ENCODE measurements at regions not wholly inside any gene's neighbourhood (a gene's known extent, or its start where the extent isn't known, plus 50 kb on each side); places are given as distances from the start of the nearest gene placed in this dataset.
A peak's percentile ranks its signal among the peaks of the same experiment; 100 is the strongest.

GRCh38 chr10:110398419-110399105, 93.8 kb upstream of the SMNDC1 start:
- peak overlapping the region; percentile 36 for H3K27ac ChIP-seq (replicated peaks)
- intact Hi-C loops (cut with micrococcal nuclease) = no loop called here
- no peaks in the 10 kb centered on the region for H3K9me3 ChIP-seq (replicated peaks)
- H3K4me3 ChIP-seq = no peak overlapping the region
- peaks cover 27% of the 10 kb centered on the region for H3K4me1 ChIP-seq
- H3K36me3 ChIP-seq = no peaks in the 10 kb centered on the region
- no peak for DNase-seq
- no peaks in the 10 kb centered on the region for H3K27me3 ChIP-seq (ENCODE audit: low read depth)
- TF ChIP-seq CTCF (IDR thresholded peaks at IDR 0.05; ENCODE audit: borderline replicate concordance) = no peak

- Histone ChIP-seq H3K36me3 (no peaks in the 10 kb centered on the region), H3K27me3 (ENCODE audit: low read depth) (no peaks in the 10 kb centered on the region), H3K27ac (replicated peaks) (peak overlapping the region; percentile 36), H3K4me1 (peaks cover 30% of the 10 kb centered on the region), H3K4me3 (no peak overlapping the region), H3K9me3 (replicated peaks) (no peaks in the 10 kb centered on the region)
- TF ChIP-seq CTCF (IDR thresholded peaks at IDR 0.05; ENCODE audit: borderline replicate concordance) = no peak
- no peak for DNase-seq
- intact Hi-C loops (cut with micrococcal nuclease) = no loop called here
Measured at GRCh38 chr10:110399106-110399964, 94.6 kb upstream of the SMNDC1 start.

GRCh38 chr10:110399965-110400933, 95.5 kb upstream of the SMNDC1 start:
- intact Hi-C loops (cut with micrococcal nuclease) = no loop called here
- TF ChIP-seq CTCF (IDR thresholded peaks at IDR 0.05; ENCODE audit: borderline replicate concordance) = no peak

GRCh38 chr10:110401401-110402076, 96.2 kb upstream of the DUSP5 start:
- no peak overlapping the region for H3K4me3 ChIP-seq
- intact Hi-C loops (cut with micrococcal nuclease) = no loop called here
- H3K9me3 ChIP-seq (replicated peaks) = no peaks in the 10 kb centered on the region
- no peak overlapping the region for H3K27ac ChIP-seq (replicated peaks)
- no peaks in the 10 kb centered on the region for H3K36me3 ChIP-seq
- H3K4me1 ChIP-seq = peaks cover 24% of the 10 kb centered on the region
- TF ChIP-seq CTCF (IDR thresholded peaks at IDR 0.05; ENCODE audit: borderline replicate concordance) = no peak
- H3K27me3 ChIP-seq (ENCODE audit: low read depth) = no peaks in the 10 kb centered on the region
- DNase-seq = no peak

More at GRCh38 chr10:110399965-110400933, 95.5 kb upstream of the SMNDC1 start:
- DNase-seq = no peak
- Histone ChIP-seq H3K27ac (replicated peaks) (no peak overlapping the region), H3K4me1 (peaks cover 34% of the 10 kb centered on the region), H3K4me3 (no peak overlapping the region), H3K36me3 (no peaks in the 10 kb centered on the region), H3K27me3 (ENCODE audit: low read depth) (no peaks in the 10 kb centered on the region), H3K9me3 (replicated peaks) (no peaks in the 10 kb centered on the region)

GRCh38 chr10:110402077-110402416, 95.7 kb upstream of the DUSP5 start:
- DNase-seq = no peak
- Histone ChIP-seq H3K36me3 (no peaks in the 10 kb centered on the region), H3K4me1 (peaks cover 24% of the 10 kb centered on the region), H3K27me3 (ENCODE audit: low read depth) (no peaks in the 10 kb centered on the region), H3K4me3 (no peak overlapping the region), H3K27ac (replicated peaks) (no peak overlapping the region), H3K9me3 (replicated peaks) (no peaks in the 10 kb centered on the region)
- intact Hi-C loops (cut with micrococcal nuclease) = no loop called here
- no peak for TF ChIP-seq CTCF (IDR thresholded peaks at IDR 0.05; ENCODE audit: borderline replicate concordance)

Measured in left ventricle myocardium inferior (tissue), 1 donor.